ENCODE measurements at regions not wholly inside any gene's neighbourhood (a gene's known extent, or its start where the extent isn't known, plus 50 kb on each side); places are given as distances from the start of the nearest gene placed in this dataset.

- DNase-seq = no peak
Measured at GRCh38 chr3:128569756-128570155, 76.8 kb upstream of the GATA2 start.

GRCh38 chr3:128568602-128569490 is 75.8 kb upstream of the GATA2 start:
- DNase-seq = no peak

- DNase-seq = no peak
Measured at GRCh38 chr3:128567705-128568356, 74.8 kb upstream of the GATA2 start.

- DNase-seq = no peak
Measured at GRCh38 chr3:128567141-128567540, 74.1 kb upstream of the GATA2 start.

GRCh38 chr3:128563439-128563838 is 70.4 kb upstream of the GATA2 start:
- DNase-seq = no peak

GRCh38 chr3:128561504-128561903 is 68.5 kb upstream of the GATA2 start:
- no peak for DNase-seq

- DNase-seq = no peak
Measured at GRCh38 chr3:128560768-128561167, 67.8 kb upstream of the GATA2 start.

- DNase-seq = no peak
Measured at GRCh38 chr3:128559486-128560225, 66.7 kb upstream of the GATA2 start.

GRCh38 chr3:128557531-128558280 is 64.7 kb upstream of the GATA2 start:
- DNase-seq = no peak

- no peak for DNase-seq
Measured at GRCh38 chr3:128556907-128557306, 63.9 kb upstream of the GATA2 start.

GRCh38 chr3:128556384-128556783 is 63.4 kb upstream of the GATA2 start:
- no peak for DNase-seq

GRCh38 chr3:128555841-128556240 is 62.8 kb upstream of the GATA2 start:
- no peak for DNase-seq

- no peak for DNase-seq
Measured at GRCh38 chr3:128555098-128555825, 62.3 kb upstream of the GATA2 start.

GRCh38 chr3:128554465-128555097 is 61.6 kb upstream of the GATA2 start:
- no peak for DNase-seq

- DNase-seq = no peak
Measured at GRCh38 chr3:128554100-128554464, 61.1 kb upstream of the GATA2 start.

GRCh38 chr3:128553560-128553959 is 60.6 kb upstream of the GATA2 start:
- DNase-seq = no peak

- no peak for DNase-seq
Measured at GRCh38 chr3:128551867-128552266, 58.9 kb upstream of the GATA2 start.

GRCh38 chr3:128551451-128551850 is 58.5 kb upstream of the GATA2 start:
- DNase-seq = no peak

- DNase-seq = no peak
Measured at GRCh38 chr3:128550471-128551126, 57.6 kb upstream of the GATA2 start.

GRCh38 chr3:128550113-128550440 is 57.1 kb upstream of the GATA2 start:
- no peak for DNase-seq
